GM18870 (cell line): ENCODE measurements at regions not wholly inside any gene's neighbourhood (a gene's known extent, or its start where the extent isn't known, plus 50 kb on each side); places are given as distances from the start of the nearest gene placed in this dataset.

Source experiments
- ATAC-seq: cut with Tn5 transposase; IDR thresholded peaks from one replicate; pipeline ENCODE4 v1.9.1; 2021; ENCODE audit warnings: moderate library complexity; ENCODE audit not compliant: unreplicated experiment

DNA sequence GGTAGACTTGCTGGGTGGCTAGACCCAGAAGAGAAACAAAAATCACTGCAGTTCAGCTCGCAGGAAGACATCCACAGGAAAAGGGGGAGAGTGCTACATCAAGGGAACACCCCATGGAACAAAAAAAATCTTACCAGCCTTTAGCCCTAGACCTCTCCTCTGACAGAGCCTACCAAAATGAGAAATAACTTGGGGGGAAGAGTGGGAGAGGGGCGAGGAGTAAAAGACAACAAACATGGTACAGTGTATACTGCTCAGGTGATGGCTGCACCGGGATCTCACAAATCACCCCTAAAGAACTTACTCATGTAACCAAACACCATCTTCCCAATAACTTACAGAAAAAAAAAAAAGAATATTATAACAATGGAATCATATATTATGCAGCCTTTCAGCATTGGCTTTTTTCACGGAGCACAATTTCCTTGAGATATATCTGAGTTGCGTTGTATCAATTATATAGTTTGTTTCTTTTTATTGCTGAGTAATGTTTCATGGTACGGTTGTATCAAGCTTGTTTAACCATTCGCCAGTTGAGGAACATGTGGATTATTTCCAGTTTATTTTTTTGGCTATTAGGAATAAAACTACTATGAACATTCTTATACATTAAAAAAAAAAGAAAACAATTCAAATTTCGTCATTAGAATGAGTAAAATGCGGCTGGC, 90.9 kb downstream of the ZNF280B start:
- ATAC-seq: no peak

DNA sequence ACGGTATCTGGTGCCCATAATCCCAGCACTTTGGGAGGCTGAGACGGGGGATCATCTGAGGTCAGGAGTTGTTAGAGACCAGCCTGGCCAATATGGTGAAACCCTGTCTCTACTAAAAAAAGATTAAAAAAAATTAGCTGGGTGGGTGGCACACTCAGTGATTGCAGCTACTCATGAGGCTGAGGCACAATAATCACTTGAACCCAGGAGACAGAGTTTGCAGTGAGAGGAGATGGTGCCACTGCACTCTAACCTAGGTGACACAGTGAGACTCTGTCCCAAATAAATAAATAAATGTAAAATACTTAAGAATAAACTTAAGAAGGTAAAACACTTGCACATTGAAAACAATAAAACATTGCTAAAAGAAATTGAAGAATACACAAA, 90.4 kb downstream of the ZNF280B start:
- no peak for ATAC-seq

- no peak for ATAC-seq
These were observed 89.6 kb downstream of the ZNF280B start for GRCh38 chr22:22418957-22419356.

DNA sequence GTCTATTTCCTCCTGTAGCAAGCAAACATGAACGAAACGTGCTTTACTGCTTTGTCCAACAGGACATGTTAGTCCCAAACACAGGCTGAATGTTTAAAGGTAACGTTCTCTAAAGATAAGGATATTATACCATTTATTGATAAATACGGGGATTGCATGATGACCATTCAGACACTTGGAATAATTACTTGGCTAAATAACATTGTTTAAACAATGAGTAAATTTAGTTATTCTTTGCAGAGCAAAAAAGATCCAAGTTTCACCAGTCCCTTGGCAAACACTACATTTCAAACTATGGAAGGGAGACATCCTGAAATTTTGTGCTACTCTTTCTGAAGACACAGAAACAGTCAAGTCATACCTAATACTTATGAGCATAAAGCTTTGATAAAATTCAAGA, 88.0 kb downstream of the ZNF280B start:
- no peak for ATAC-seq

DNA sequence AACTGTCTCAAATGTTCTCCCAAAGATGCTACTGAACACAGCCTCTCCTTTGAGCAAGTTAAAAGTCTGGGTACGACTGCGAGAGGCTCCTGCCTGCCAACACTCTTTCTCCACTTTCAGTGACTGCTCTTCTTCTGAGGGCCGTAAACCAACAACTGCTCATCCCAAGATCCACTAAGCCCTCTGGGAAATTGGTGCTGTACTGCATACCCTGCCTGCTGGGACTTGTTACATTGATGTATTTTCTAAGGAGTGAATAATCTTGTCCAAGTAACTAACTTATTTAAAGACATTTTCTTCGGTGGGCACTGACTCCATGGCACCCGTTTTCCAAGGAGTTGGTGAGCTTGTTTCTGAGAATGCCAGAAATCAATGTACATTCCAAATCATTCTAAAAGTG, 87.2 kb downstream of the ZNF280B start:
- ATAC-seq: no peak

DNA sequence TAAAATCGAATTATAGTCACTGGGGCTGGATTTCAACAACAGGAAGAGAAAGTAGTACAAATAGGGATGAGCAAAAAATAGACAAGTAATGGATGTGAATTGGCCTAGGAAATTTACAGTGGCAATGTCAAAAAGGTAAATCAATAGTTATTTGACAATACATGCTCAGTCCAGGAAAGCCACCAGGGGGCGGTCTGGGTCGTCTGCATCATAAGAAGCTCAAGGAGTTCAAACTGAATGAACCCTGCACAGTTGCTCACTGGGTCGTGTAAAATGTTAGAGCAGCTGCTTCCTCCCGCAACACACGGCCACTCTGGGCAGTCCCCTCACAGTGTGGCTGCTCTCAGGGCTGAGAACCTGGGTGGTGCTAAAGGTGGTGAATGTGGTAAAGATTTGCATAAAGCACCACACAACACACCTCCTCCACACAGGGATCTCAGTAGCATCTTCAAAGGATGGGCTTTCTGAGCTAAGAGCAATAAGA, 85.9 kb downstream of the ZNF280B start:
- peak; percentile 67 for ATAC-seq

- ATAC-seq: no peak
These were observed 84.9 kb downstream of the ZNF280B start for GRCh38 chr22:22423681-22424080.

- ATAC-seq: no peak
These were observed 84.2 kb downstream of the ZNF280B start for GRCh38 chr22:22424210-22424800.

DNA sequence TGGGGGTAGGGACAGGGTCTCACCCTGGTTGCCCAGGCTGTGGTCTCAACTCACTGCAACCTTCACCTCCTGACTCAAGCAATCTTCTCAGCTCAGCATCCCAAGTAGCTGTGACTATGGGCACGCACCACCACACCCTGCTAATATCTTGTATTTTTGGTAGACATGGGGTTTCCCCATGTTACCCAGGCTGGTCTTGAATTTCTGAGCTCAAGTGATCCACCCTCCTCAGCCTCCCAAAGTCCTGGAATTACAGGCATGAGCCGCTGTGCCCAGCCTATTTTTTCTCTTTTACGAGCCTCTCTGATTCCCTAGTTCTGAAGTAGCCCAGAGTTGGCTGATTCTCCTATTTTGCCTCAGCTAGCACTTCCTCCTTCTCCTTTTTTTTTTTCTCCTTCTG, 83.6 kb downstream of the ZNF280B start:
- ATAC-seq: no peak

DNA sequence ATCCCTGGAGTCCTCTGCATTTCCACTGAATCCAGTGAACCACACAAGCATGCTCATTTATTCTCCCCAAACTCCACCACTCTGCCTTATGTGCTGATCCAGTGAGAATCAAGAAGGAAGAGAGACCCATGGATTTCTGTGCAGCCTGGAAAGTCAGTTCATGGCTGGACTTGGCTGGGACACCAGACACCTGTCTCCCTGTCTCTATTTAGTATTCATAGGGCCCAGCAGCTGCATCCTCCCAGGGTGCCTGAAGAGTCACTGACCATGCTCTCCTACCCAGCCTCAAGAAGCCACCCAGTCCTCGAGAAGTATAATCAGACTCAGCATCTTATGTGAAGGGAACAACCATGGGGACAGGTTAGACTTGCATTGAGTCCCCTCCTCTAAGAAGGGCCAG, 83.2 kb downstream of the ZNF280B start:
- ATAC-seq: no peak

DNA sequence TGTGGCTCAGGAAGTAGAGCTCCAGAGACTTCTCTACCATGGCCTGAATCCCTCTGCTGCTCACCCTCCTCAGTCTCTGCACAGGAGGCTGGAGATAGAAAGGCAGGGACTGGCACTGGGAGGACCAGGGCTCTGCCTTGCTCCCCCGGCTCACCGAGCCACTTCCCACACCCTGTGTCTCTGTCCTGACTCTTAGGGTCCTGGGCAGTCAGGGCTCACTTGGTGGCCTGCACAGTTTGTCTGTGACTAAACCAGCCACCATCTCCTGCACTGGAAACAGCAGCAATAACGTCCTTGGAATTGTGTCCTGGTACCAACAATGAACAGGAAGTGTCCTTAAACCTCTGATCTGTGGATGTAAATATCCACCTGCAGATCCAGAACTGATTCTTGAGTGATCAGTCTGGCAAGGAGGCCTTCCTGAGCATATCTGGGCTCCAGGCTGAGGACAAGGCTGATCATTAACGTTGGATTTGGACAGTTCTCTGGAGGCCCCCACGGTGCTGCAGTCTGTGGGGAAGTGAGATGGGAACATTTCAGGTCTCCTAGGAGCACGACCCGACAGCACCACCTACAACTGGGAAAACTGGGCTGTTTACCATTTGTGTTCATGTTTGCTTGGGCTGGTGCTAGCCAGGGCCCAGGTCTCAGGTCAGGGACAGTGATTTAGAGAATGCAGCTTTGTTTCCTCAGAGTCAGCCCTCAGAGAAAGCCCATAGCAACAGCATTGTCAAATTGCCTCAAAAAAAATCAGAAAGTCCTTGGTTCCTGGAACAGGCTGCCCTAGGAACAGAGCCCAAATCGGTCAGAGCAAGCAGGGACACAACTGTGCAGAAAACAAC, 82.5 kb downstream of the ZNF280B start:
- ATAC-seq: no peak

GRCh38 chr22:22427542-22428065, 80.9 kb downstream of the ZNF280B start:
- ATAC-seq: no peak

- no peak for ATAC-seq
These were observed 80.1 kb downstream of the ZNF280B start for GRCh38 chr22:22428222-22429098.

DNA sequence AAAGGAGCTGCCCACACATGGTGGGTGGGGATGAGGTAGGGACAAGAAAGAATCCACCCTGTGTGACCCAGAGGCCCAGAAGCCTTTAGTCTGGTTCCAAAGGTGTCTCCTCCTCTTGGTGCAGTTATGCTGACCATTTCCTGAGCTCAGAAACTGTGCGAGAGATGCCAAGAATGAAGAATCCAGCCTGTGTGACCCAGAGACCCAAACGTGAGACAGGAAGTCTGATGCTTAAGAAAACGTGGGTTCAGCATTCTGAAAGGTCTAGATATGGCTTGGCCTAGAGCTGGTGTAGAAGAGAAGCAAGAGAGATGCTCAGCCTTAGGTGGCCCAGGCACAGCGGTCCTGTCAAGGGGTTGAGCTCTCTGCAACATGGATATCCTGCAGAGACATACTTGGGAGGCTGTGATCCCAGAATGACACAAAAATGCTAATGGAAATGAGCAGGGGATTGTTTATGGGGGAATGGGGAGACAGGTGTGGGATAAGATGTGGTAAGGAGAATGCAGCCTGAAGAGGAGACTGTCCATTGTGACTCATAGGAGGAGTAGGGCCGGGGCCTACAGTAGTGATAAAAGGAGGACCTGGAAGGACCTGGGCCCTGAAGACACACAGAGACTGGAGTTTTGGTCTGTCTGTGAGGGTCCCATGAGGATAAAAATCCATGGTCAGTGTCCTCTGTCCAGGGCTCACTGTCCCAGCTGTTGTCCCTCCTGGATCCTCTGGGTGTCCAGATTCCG, 79.0 kb downstream of the ZNF280B start:
- no peak for ATAC-seq

GRCh38 chr22:22430111-22430820, 78.3 kb downstream of the ZNF280B start:
- ATAC-seq: no peak

DNA sequence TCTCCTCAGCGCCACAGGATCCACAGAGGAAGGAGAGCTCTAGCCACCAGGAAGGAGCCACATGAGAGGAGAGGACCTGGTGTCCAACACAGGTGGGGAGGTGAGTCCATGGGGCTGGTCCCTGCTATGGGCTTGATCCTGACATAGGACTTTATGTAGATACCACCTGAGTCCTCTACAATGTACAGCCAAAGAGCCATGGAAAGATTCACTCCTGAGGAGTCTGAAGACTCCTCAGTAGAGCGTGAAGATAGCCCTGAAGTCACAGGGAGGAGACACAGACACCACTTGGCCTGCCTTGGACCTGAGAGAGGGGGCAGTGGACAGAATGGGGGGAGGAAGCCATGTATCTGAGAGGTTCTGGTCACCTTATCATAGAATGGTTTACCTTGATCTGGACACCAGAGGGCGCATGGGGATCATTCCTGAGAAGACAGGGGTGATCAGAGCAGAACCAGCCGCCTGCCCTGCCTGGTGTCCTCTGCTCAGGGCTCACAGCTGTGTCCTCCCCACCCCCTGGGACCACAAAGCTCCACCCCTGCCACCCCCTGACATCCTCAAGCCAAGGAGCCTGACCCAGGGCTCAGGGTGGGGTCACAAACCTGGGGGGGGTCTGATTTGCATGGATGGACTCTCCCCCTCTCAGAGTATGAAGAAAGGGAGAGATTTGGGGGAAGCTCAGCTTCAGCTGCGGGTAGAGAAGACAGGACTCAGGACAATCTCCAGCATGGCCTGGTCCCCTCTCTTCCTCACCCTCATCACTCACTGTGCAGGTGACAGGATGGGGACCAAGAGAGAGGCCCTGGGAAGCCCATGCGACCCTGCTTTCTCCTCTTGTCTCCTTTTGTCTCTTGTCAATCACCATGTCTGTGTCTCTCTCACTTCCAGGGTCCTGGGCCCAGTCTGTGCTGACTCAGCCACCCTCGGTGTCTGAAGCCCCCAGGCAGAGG, 77.0 kb downstream of the ZNF280B start:
- no peak for ATAC-seq

DNA sequence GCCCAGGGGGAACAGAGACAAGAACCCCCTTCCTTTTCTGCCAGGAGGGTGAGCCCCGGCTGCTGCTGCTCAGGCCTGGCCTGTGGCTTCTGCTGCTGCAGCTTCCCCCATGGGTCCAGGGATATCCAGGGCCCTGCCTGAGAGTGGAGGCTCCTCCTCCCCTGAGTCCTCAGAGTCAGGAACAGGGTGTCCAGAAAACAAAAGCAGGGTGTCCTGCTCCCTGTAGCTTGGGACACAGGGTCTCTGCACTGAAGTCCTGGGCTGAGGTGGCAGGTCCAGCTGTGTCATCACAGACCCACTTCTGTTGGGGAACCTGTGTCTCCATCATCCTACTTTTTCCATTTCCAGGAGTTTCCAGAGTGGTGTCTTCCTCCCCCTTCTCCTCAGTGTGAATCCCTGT, 76.1 kb downstream of the ZNF280B start:
- ATAC-seq: no peak

DNA sequence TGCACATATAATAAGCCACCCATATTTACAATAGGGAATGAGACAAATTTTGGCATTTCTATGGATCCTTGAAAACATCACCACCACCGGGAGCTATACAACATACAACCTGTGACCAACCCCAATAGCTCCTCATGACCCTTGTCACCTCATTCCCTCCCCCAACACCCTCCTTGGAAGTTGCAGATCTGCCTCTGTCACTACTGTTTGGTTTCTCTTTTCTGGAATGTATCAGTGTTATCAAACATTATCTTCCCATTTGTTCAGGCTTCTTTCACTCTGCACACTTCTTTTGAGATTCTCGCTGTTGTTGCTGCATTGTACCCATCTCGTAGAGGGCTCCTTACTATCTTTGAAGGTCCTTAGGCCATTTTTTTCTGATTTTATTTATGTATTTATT, 75.6 kb downstream of the ZNF280B start:
- no peak for ATAC-seq
